Body of pancreas (tissue), 4 donors: ENCODE measurements at regions not wholly inside any gene's neighbourhood (a gene's known extent, or its start where the extent isn't known, plus 50 kb on each side); places are given as distances from the start of the nearest gene placed in this dataset.

Experiments
- CTCF ChIP-seq, 7 experiments: fragments of 450-650 bp in 4 of 7; fragments of 200-600 bp in 3 of 7; sonication (generic) in 3 of 7; IDR thresholded peaks; one replicate each; pipeline ENCODE4 v1.5.1; 2016 to 2019; ENCODE audit warnings: antibody characterized with exemption in 7 of 7
- POLR2A ChIP-seq, 3 donors: fragments of 450-650 bp; IDR thresholded peaks; one replicate each; pipeline ENCODE4 v1.6.1; 2016; ENCODE audit warnings: antibody characterized with exemption in 3 of 3, mild to moderate bottlenecking in 2 of 3

- TF ChIP-seq CTCF (IDR thresholded peaks at IDR 0.05), result no peak
- no peak for TF ChIP-seq POLR2A (IDR thresholded peaks at IDR 0.05)
Measured at GRCh38 chr16:63311313-63311712, 1275.1 kb upstream of the CDH8 start.
